ENCODE measurements at regions not wholly inside any gene's neighbourhood (a gene's known extent, or its start where the extent isn't known, plus 50 kb on each side); places are given as distances from the start of the nearest gene placed in this dataset.

GRCh38 chr18:76771192-76771799, 51.1 kb upstream of the ZNF236 start:
- DNase-seq (ENCODE audit: low read depth) = no peak
- no peak overlapping the region for H3K4me3 ChIP-seq (replicated peaks; ENCODE audit: low read depth, low read length)
- no peak for TF ChIP-seq CTCF (IDR thresholded peaks at IDR 0.05; ENCODE audit: low read length, missing control alignments)

GRCh38 chr18:76767954-76768353, 54.4 kb upstream of the ZNF236 start:
- H3K4me3 ChIP-seq (replicated peaks; ENCODE audit: low read depth, low read length) = no peak overlapping the region
- TF ChIP-seq CTCF (IDR thresholded peaks at IDR 0.05; ENCODE audit: low read length, missing control alignments) = no peak
- no peak for DNase-seq (ENCODE audit: low read depth)

GRCh38 chr18:76766429-76766828, 55.9 kb upstream of the ZNF236 start:
- no peak for TF ChIP-seq CTCF (IDR thresholded peaks at IDR 0.05; ENCODE audit: low read length, missing control alignments)
- no peak overlapping the region for H3K4me3 ChIP-seq (replicated peaks; ENCODE audit: low read depth, low read length)
- DNase-seq (ENCODE audit: low read depth) = no peak

GRCh38 chr18:76765649-76766048, 56.7 kb upstream of the ZNF236 start:
- TF ChIP-seq CTCF (IDR thresholded peaks at IDR 0.05; ENCODE audit: low read length, missing control alignments) = no peak
- no peak for DNase-seq (ENCODE audit: low read depth)
- no peak overlapping the region for H3K4me3 ChIP-seq (replicated peaks; ENCODE audit: low read depth, low read length)

GRCh38 chr18:76764291-76764901, 58.0 kb upstream of the ZNF236 start:
- no peak for TF ChIP-seq CTCF (IDR thresholded peaks at IDR 0.05; ENCODE audit: low read length, missing control alignments)
- no peak for DNase-seq (ENCODE audit: low read depth)
- no peak overlapping the region for H3K4me3 ChIP-seq (replicated peaks; ENCODE audit: low read depth, low read length)

- no peak for DNase-seq (ENCODE audit: low read depth)
- no peak overlapping the region for H3K4me3 ChIP-seq (replicated peaks; ENCODE audit: low read depth, low read length)
- no peak for TF ChIP-seq CTCF (IDR thresholded peaks at IDR 0.05; ENCODE audit: low read length, missing control alignments)
These were observed 63.3 kb upstream of the ZNF236 start for GRCh38 chr18:76759056-76759455.

- TF ChIP-seq CTCF (IDR thresholded peaks at IDR 0.05; ENCODE audit: low read length, missing control alignments) = no peak
- no peak overlapping the region for H3K4me3 ChIP-seq (replicated peaks; ENCODE audit: low read depth, low read length)
- DNase-seq (ENCODE audit: low read depth) = no peak
These were observed 64.4 kb upstream of the ZNF236 start for GRCh38 chr18:76757925-76758324.

Data from fibroblast of pulmonary artery (primary cell).